IMR-90 (cell line): ENCODE measurements at regions not wholly inside any gene's neighbourhood (a gene's known extent, or its start where the extent isn't known, plus 50 kb on each side); places are given as distances from the start of the nearest gene placed in this dataset.
"Not testable (repeated sequence)": the region's sequence is repeated elsewhere in the genome, so short reads cannot be mapped to it uniquely, and the experiment has no call there.

Experiments used
- ATAC-seq: fragments of 200-7000 bp; cut with Tn5 transposase; 2 replicates; pipeline ENCODE4 v1.9.1; 2020; ENCODE audit warnings: low read depth, mild to moderate bottlenecking, moderate library complexity
- BruUV-seq: library from RNA; stranded (reverse); fragments of 400-500 nt; replicated peaks from 2 replicates; lab custom pipeline; 2021; lab: Mats Ljungman, UMichigan
- CTCF ChIA-PET: fragments of 300-600 bp; formaldehyde crosslinking; extraction: SDS; loops from one replicate; lab custom pipeline; 2021; ENCODE audit warnings: antibody characterized with exemption; lab: Yijun Ruan, JAX
- POLR2A ChIA-PET: fragments of 300-600 bp; sonication (Branson Sonifier 250); formaldehyde crosslinking; loops from one replicate; lab custom pipeline; 2022; ENCODE audit warnings: antibody characterized with exemption; ENCODE audit not compliant: unreplicated experiment; lab: Charles Lee
- DNase-seq: peaks from one replicate; pipeline ENCODE4 v3.0.0; 2013
- H2AFZ ChIP-seq: replicated peaks from 2 replicates; pipeline ENCODE3; 2013; ENCODE audit warnings: low read length, mild to moderate bottlenecking; ENCODE audit not compliant: poor library complexity
- H2AK5ac ChIP-seq: 2 replicates; pipeline ENCODE4 v1.6.1; 2013; ENCODE audit warnings: low read depth, low read length, inconsistent platforms
- H2AK9ac ChIP-seq: replicated peaks from 2 replicates; pipeline ENCODE3; 2013; ENCODE audit warnings: mild to moderate bottlenecking, low read depth, low read length, moderate library complexity; ENCODE audit not compliant: poor library complexity
- H2BK120ac ChIP-seq: 2 replicates; pipeline ENCODE4 v1.6.1; 2013; ENCODE audit warnings: low read depth, low read length, inconsistent platforms
- H2BK15ac ChIP-seq: 3 replicates; pipeline ENCODE4 v1.6.1; 2013; ENCODE audit warnings: low read depth, low read length, inconsistent platforms
- H2BK20ac ChIP-seq: 2 replicates; pipeline ENCODE4 v1.6.1; 2013; ENCODE audit warnings: low read depth, mild to moderate bottlenecking, inconsistent platforms, low read length, moderate library complexity
- H2BK5ac ChIP-seq: 2 replicates; pipeline ENCODE4 v1.6.1; 2013; ENCODE audit warnings: mild to moderate bottlenecking, low read depth, low read length, inconsistent platforms; ENCODE audit not compliant: poor library complexity, severe bottlenecking
- H3K14ac ChIP-seq: replicated peaks from 2 replicates; pipeline ENCODE4 v1.6.1; 2013; ENCODE audit warnings: low read depth, low read length, inconsistent platforms
- H3K18ac ChIP-seq: 2 replicates; pipeline ENCODE4 v1.6.1; 2013; ENCODE audit warnings: low read depth, low read length, control low read depth
- H3K23ac ChIP-seq: 2 replicates; pipeline ENCODE4 v1.6.1; 2013; ENCODE audit warnings: low read depth, low read length, inconsistent platforms
- H3K27ac ChIP-seq: 2 replicates; pipeline ENCODE4 v1.5.1; 2013; ENCODE audit warnings: mild to moderate bottlenecking, control low read depth, low read length; ENCODE audit not compliant: insufficient read depth
- H3K27me3 ChIP-seq: 2 replicates; pipeline ENCODE4 v1.6.1; 2013; ENCODE audit warnings: low read length; ENCODE audit not compliant: control insufficient read depth, insufficient read depth
- H3K36me3 ChIP-seq: 2 replicates; pipeline ENCODE4 v1.6.1; 2013; ENCODE audit warnings: low read length, mixed read lengths; ENCODE audit not compliant: control insufficient read depth, insufficient read depth
- H3K4ac ChIP-seq: 2 replicates; pipeline ENCODE4 v1.6.1; 2013; ENCODE audit warnings: low read depth, low read length, inconsistent platforms
- H3K4me1 ChIP-seq: 2 replicates; pipeline ENCODE4 v1.6.1; 2013; ENCODE audit warnings: low read length, mixed read lengths; ENCODE audit not compliant: control insufficient read depth, insufficient read depth
- H3K4me2 ChIP-seq: 2 replicates; pipeline ENCODE4 v1.6.1; 2013; ENCODE audit warnings: low read depth, mild to moderate bottlenecking, control low read depth, low read length, moderate library complexity
- H3K4me3 ChIP-seq: 2 replicates; pipeline ENCODE4 v1.5.1; 2013; ENCODE audit warnings: low read depth, mild to moderate bottlenecking, control low read depth, low read length, moderate library complexity; ENCODE audit not compliant: insufficient read depth
- H3K56ac ChIP-seq: 2 replicates; pipeline ENCODE4 v1.6.1; 2013; ENCODE audit warnings: low read length, inconsistent platforms; ENCODE audit not compliant: insufficient read depth; ENCODE audit errors: extremely low read depth
- H3K79me1 ChIP-seq, 2 experiments: 2 replicates each; pipeline ENCODE4 v1.6.1; 2013; ENCODE audit warnings: low read length in 2 of 2, inconsistent platforms in 1 of 2, low read depth in 1 of 2
- H3K9ac ChIP-seq: 2 replicates; pipeline ENCODE4 v1.6.1; 2013; ENCODE audit warnings: low read depth, low read length, control low read depth
- H3K9me1 ChIP-seq: 2 replicates; pipeline ENCODE4 v1.6.1; 2013; ENCODE audit warnings: low read length, inconsistent platforms; ENCODE audit not compliant: insufficient read depth
- H3K9me3 ChIP-seq: 2 replicates; pipeline ENCODE4 v1.6.1; 2013; ENCODE audit warnings: low read length; ENCODE audit not compliant: control insufficient read depth, insufficient read depth
- H4K20me1 ChIP-seq: 2 replicates; pipeline ENCODE4 v1.6.1; 2013; ENCODE audit warnings: low read length, inconsistent platforms; ENCODE audit not compliant: insufficient read depth
- H4K5ac ChIP-seq: 2 replicates; pipeline ENCODE4 v1.6.1; 2013; ENCODE audit warnings: mild to moderate bottlenecking, low read depth, low read length, control low read depth
- H4K8ac ChIP-seq, 2 experiments: 2 replicates each; pipeline ENCODE4 v1.6.1; 2013; ENCODE audit warnings: low read depth in 2 of 2, low read length in 2 of 2, control low read depth in 1 of 2, inconsistent platforms in 1 of 2
- H4K91ac ChIP-seq: 2 replicates; pipeline ENCODE4 v1.6.1; 2013; ENCODE audit warnings: low read depth, low read length, inconsistent platforms; ENCODE audit not compliant: insufficient read depth
- WGBS, 2 experiments: methylation state at CpG; one replicate each; pipeline versions ENCODE4 v1.1.5 to v1.1.7; 2013; ENCODE audit warnings: missing lambda C conversion rate in 2 of 2; ENCODE audit not compliant: insufficient read length in 1 of 2; ENCODE audit errors: extremely low coverage in 2 of 2; 5-methylcytosine and 5-hydroxymethylcytosine counted together
- dilution Hi-C: fragments of 300-500 bp; cut with HindIII; formaldehyde crosslinking; loops from one replicate; pipeline ENCODE4 v1.14.3; 2018; ENCODE audit warnings: low sequenced_read_pairs; ENCODE audit not compliant: unreplicated experiment
- in situ Hi-C: fragments of 300-500 bp; cut with MboI; formaldehyde crosslinking; loops from 3 replicates; pipeline ENCODE4 v1.14.3; 2019; ENCODE audit warnings: low sequenced_read_pairs, inconsistent platforms, mixed read lengths
- intact Hi-C: fragments of 100-400 bp; cut with micrococcal nuclease; formaldehyde crosslinking; loops from 2 replicates; pipeline ENCODE4 v1.10.0; 2022

- H2AK9ac ChIP-seq, H3K4me1 ChIP-seq, H3K4me2 ChIP-seq, H4K8ac ChIP-seq, H3K9me1 ChIP-seq, H2BK120ac ChIP-seq, ATAC-seq, BruUV-seq, DNase-seq, H3K79me1 ChIP-seq, in situ Hi-C loops, H3K36me3 ChIP-seq, H2AK5ac ChIP-seq, POLR2A ChIA-PET, H3K14ac ChIP-seq, H3K18ac ChIP-seq, H4K5ac ChIP-seq, dilution Hi-C loops, H3K4me3 ChIP-seq, H2AFZ ChIP-seq, H3K9me3 ChIP-seq, H2BK15ac ChIP-seq, H4K20me1 ChIP-seq, H3K23ac ChIP-seq, H3K56ac ChIP-seq, H4K91ac ChIP-seq, H3K27me3 ChIP-seq, H2BK20ac ChIP-seq, H3K27ac ChIP-seq, H3K4ac ChIP-seq, H3K9ac ChIP-seq, CTCF ChIA-PET, H2BK5ac ChIP-seq: not testable (repeated sequence)
- intact Hi-C loops = loop anchor here (10.0 kb wide), 1 partner anchor 74 kb away; no protein-coding TSS in a partner anchor
- no CpG with 5 or more reads among the region's 2 CpGs for WGBS, 2 experiments
These were observed 53.4 kb downstream of the AHSP start for GRCh38 chr16:31581065-31581464.

- CTCF ChIA-PET, H2AK9ac ChIP-seq, H3K27ac ChIP-seq, H3K18ac ChIP-seq, H4K91ac ChIP-seq, H3K9me1 ChIP-seq, H3K4me2 ChIP-seq, H4K8ac ChIP-seq, H3K14ac ChIP-seq, intact Hi-C loops, H3K56ac ChIP-seq, ATAC-seq, H3K4me3 ChIP-seq, H3K27me3 ChIP-seq, in situ Hi-C loops, DNase-seq, H2AK5ac ChIP-seq, H2BK20ac ChIP-seq, H4K20me1 ChIP-seq, H2BK15ac ChIP-seq, H3K23ac ChIP-seq, H3K4ac ChIP-seq, H3K9me3 ChIP-seq, H3K79me1 ChIP-seq, H4K5ac ChIP-seq, dilution Hi-C loops, H2AFZ ChIP-seq, H2BK120ac ChIP-seq, H3K4me1 ChIP-seq, H3K36me3 ChIP-seq, H2BK5ac ChIP-seq, POLR2A ChIA-PET, H3K9ac ChIP-seq, BruUV-seq: not testable (repeated sequence)
- WGBS, 2 experiments = no CpG with 5 or more reads among the region's 9 CpGs
These were observed 74.2 kb downstream of the AHSP start for GRCh38 chr16:31601737-31602384.
